GM18520 (cell line): ENCODE measurements at regions not wholly inside any gene's neighbourhood (a gene's known extent, or its start where the extent isn't known, plus 50 kb on each side); places are given as distances from the start of the nearest gene placed in this dataset.
A peak's percentile ranks its signal among the peaks of the same experiment; 100 is the strongest.

Source experiments
- ATAC-seq: cut with Tn5 transposase; IDR thresholded peaks from one replicate; pipeline ENCODE4 v1.9.1; 2021; ENCODE audit not compliant: unreplicated experiment

DNA sequence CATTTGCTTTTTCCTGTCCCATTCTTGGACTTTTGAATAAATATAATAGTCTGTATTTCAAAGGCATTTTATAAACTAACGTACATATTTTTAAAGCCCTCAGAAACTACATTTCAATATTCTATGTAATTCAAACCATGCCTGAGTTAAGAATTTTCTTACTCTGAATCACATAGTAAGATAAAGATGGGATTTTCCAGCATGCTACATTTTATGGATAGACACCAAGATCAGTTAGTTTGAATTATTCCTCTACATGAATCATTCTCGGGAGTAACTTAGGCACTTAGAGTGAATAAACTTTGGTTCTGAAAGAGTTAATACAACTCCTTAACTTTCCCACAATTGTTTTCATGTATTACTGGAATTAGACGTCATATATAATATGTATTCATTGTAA, 713.3 kb upstream of the CBLB start:
- no peak for ATAC-seq

GRCh38 chr3:106587551-106587950, 718.7 kb upstream of the CBLB start:
- ATAC-seq: no peak

GRCh38 chr3:106588739-106589138, 719.9 kb upstream of the CBLB start:
- no peak for ATAC-seq

GRCh38 chr3:106589311-106589942, 720.6 kb upstream of the CBLB start:
- no peak for ATAC-seq

GRCh38 chr3:106590216-106590615, 721.4 kb upstream of the CBLB start:
- ATAC-seq: no peak

GRCh38 chr3:106593381-106593780, 724.6 kb upstream of the CBLB start:
- no peak for ATAC-seq

DNA sequence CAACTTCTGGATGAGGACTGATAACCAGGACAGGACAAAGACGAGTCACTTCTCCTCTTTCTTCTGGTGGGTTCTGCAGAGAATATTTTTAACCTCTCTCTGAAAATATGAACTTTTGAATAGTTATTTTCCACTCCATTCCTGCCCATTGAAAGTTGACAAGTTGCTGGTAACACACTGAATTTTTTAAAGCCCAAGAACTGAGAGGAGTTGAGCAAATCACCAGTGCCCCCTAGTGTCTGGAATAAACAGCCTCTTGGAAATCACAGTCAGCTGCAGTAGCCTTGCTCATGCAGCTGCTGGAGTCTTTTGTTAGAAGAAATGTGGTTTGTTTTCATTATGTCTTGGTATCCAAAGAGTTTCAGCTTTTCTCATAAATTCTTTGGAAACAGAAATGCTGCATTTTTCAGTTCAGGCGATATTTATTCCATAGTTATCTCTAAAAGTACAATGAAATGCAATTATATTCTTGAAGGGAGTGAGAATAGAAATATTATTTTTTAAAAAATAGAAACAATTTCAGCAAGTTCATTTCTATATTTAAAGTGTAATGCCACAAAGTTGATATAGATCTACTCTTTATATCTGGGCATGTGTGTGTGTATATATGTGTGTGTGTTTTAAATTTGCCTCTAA, 741.0 kb upstream of the CBLB start:
- peak; percentile 75 for ATAC-seq

DNA sequence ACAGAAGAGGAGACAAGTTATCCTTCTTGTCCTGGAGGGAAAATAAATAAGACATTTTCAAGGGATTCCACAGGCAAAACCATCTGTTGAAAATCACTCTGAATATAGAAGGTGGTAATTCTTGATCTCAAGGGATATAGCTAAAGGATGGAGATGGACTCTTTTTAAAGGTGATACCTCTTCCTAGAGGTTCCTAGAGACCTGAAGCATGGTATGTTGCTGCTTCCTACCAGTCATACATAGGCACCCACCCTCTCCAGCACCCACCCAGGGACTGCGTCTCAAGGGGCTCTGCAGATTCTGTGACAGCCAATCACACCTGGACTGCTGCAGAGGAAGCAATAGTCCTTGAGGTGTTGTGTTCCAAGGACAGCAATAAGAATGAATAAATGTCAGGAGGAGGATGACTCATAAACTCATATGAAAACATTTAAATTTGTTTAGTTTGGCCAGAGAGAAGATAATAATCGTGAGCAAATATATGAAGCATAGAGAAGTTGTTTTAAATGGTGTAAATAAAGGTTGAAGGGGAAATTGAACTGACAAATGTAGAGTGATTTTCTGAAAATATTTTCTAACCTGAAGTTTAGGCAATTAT, 741.6 kb upstream of the CBLB start:
- no peak for ATAC-seq

GRCh38 chr3:106611116-106611515, 742.3 kb upstream of the CBLB start:
- ATAC-seq: no peak

DNA sequence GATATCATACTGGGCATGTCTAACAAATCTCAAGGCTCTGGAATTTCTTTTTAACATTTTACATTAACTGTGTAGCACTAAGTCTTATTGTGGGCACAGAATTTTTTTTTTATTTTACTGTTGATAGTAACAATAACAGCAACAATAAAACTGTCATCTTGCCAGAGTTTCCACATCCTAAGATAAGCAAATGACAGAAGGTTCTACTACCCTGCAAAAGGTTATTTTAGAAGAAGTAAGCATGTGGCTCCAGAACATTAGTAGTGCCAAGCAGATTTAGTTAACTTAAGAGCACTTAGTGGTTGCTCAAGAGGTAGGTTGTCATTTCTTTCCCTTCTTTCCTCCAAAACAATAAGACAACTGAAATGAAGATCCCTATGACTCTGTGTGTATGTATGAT, 743.0 kb upstream of the CBLB start:
- ATAC-seq: no peak

- ATAC-seq: no peak
Measured at GRCh38 chr3:106616556-106616955, 747.7 kb upstream of the CBLB start.

DNA sequence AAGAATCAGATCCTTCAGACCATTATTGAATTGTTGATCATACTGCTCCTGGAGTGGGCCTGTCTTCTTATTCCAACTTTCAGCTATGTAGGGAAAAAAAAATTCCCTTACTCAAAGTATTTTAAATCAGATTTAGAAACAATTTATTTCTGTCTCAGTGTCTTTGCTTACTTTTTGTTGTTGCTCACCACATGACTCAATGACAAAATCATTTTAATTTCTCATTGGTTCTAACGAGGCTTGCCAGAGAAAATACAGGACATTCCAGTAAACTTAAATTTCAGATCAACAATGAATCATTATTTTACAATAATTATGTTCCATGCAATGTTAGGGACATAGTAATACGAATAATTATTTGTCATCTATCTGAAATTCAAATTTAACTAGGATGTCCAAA, 748.5 kb upstream of the CBLB start:
- no peak for ATAC-seq

GRCh38 chr3:106620646-106621045, 751.8 kb upstream of the CBLB start:
- no peak for ATAC-seq

DNA sequence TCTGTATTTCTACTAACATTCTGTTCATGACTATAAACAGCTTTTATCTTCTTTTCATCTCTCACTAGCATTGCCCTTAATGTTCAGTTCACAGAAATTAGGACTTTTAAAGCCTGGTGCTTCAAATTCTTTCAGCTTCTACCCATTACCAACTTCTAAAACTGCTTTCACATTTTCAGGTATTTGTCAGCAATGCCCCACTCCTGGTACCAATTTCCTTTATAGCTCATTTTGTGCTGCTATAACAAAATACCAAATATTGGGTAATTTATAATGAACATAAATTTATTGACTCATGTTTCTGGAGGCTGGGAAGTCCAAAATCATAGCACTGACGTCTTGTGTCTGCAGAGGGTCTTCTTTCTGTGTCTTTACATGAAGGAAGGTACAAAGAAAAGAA, 753.1 kb upstream of the CCDC54 start:
- no peak for ATAC-seq

GRCh38 chr3:106628407-106628806, 748.8 kb upstream of the CCDC54 start:
- no peak for ATAC-seq

DNA sequence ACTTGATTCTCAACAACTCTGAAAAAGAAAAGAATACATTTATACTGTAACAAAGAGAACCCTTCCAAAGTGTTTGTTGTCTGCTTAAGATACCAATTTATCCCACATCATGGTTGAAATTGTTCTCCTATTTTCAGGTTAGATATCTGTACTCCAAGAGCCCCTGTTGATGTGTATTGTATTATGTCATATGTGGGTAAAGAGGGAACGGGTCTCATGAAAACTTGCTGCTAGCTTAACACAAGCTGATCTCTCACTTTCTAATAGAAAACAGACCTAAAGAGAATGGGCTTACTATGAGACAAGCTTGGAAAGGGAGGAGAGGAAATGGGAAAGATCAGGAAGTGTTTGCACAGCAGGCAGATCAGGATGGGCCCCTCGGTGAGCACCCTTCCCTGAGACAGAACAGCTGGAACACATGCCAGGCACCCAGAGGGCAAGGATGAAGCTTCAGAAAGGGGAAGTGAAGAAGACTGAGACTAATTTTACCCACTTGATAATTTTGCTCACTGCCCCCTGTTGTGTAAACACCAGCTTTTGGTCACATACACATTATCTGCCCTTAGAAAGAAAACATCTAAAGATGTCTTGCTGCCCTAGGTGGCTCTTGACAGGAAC, 747.9 kb upstream of the CCDC54 start:
- peak; percentile 82 for ATAC-seq

DNA sequence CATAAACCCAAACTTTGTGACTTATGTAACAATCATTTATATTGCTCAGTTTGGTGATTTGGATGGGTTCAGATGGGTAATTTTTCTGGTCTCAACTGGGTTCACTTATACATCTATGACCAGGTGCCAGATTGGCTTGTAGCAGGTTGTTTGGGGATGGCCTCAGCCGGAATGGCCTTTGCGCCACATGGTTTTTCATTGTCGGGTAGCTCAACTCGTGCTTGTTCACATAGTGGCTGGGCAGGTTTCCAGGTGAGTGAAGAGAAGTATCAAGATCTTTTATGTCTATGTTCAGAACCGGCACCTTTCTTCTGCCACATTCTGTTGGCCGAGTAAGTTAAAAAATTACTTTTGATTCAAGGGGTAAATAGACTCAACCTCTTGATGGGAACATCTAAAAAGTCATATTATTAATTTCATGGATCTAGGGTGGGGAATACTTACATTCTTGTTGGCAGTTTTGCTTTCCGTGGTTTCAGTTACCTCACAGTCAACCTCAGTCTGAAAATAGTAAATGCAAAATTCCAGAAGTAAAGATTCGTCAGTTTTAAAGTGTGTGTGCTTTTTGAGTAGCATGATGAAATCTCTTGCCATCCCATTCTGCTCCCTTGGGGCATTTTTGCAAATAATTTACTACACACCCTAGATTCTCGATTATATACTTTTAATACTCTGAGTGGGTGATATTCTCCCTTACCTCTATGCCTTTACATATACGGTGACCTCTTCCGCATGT, 745.7 kb upstream of the CCDC54 start:
- ATAC-seq: no peak

- no peak for ATAC-seq
Measured at GRCh38 chr3:106635271-106635670, 742.0 kb upstream of the CCDC54 start.

DNA sequence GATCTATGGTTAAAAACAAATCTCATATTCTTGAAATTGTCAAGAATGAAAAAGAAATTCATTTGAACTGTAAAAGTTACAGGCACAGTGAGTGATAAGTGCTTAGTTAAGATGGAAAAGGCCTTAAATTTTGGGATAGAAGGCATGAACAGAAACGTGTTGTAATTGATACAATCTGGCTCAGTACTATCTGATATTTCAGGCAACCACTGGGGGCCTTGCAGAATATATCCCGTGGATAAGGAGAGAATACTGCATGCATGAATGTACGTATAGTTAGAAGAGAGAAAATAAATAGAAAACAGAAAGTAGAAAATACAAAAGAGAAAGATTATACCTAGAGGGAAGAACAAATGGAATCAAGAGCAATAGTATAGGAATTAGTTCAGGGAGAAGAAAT, 741.4 kb upstream of the CCDC54 start:
- ATAC-seq: no peak

- ATAC-seq: no peak
Measured at GRCh38 chr3:106640353-106640752, 736.9 kb upstream of the CCDC54 start.

DNA sequence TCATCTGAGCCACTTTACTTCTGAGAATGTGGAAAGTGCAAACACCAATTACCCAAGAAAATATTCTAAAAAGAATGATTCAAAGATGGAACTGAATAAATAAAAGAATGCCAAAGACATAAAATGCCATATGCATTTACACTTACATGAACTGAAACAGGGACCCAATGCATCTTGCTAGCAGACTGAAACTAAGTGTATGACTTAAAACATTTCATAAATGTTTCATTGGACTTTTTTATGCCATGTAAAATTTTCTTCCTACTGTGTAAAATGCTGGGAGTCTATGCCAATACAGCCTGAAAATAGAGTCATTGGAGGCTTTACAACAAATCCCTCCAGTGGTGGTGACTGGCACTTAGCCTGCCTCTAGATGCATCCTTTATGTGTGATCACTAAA, 735.1 kb upstream of the CCDC54 start:
- no peak for ATAC-seq
